ENCODE measurements at regions not wholly inside any gene's neighbourhood (a gene's known extent, or its start where the extent isn't known, plus 50 kb on each side); places are given as distances from the start of the nearest gene placed in this dataset.

DNA sequence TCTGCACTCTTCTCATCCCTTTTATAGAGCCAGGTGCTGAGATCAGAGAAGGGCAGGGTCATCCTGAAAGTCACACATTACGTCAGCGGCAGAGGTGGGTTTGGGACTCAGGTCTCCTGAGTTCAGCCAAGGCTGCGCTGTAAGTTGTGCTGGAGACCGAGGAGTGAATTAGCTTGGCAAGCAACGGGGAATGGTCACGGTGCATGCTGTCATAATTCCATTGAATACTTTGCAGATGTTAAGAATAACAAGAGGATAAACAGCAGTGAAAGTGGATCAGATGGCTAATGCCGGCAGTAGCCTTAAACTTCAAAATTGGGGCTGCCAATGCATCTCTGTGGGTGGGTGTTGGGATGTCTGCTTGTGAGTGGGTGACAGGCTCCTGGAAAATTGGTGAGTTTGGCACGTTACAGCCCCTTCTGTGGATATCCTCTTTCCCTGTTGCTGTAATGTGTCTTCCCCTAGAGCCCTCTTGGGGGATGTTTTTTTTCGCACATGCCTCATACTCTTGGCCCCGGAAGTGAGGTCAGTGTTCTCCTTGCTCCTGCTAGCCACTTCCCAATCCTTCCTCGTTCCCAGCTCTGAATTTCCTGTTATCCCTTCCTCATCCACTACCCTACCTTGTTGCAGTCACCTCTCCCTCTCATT lies 287.1 kb upstream of the SRRM4 start:
- H3K4me1 ChIP-seq: peaks cover 0 to 15% (median 10%) of the 10 kb centered on the region in 10 experiments; a peak in 14 of 20 replicates
- TF ChIP-seq Cebpa-rat (IDR thresholded peaks at IDR 0.05): no peak
- H3K9ac ChIP-seq: no peak overlapping the region
- H3K4me2 ChIP-seq: no peak overlapping the region
- no peaks in the 10 kb centered on the region for H3K36me3 ChIP-seq
- H4K20me1 ChIP-seq: no peaks in the 10 kb centered on the region
- H3K27ac ChIP-seq: no peak overlapping the region
- no peak overlapping the region for H3K4me3 ChIP-seq
- no peaks in the 10 kb centered on the region for H3K9me3 ChIP-seq (replicated peaks in 1 of 11)
- H3K27me3 ChIP-seq: no peaks in the 10 kb centered on the region

DNA sequence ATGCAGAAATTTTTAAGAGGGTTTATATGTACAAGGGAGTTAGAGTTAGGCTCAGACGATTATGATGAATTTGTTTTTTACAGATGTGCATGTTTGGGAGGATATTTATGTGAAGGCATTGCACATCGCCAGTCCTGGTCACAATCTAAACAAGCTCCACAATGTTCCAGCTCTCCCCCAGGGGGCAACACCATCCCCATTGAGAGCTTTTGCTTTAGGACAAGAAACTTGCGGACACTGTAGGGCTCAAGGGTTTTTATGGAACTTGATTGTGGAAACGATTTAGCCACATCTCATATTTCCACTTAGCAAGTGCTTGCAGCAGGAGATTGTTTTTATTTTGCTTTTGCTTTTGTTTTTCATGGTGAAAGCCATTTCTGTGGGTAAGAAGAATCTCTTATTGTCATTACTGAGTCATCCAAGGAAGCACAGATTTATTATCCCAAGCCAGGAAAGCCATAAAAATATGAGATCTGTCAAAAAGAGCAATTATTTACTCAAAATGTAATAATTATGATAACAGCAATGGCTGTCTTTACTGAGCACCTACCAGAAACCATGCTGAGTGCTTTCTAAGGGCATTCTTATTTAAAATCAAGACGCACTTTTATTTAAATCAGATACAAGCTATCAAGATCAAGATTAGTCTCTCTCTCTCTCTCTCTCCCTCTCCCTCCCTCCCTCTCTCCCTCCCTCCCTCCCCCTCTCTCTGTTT lies 276.7 kb upstream of the SRRM4 start:
- H3K27ac ChIP-seq: no peak overlapping the region
- H3K9ac ChIP-seq: no peak overlapping the region
- H3K4me2 ChIP-seq: no peak overlapping the region
- H3K4me1 ChIP-seq: no peaks in the 10 kb centered on the region
- H3K9me3 ChIP-seq (replicated peaks in 1 of 11): peaks cover 8 to 14% (median 9%) of the 10 kb centered on the region in 11 experiments; a peak in 19 of 22 replicates
- no peaks in the 10 kb centered on the region for H4K20me1 ChIP-seq
- no peaks in the 10 kb centered on the region for H3K36me3 ChIP-seq
- H3K27me3 ChIP-seq: no peaks in the 10 kb centered on the region
- no peak overlapping the region for H3K4me3 ChIP-seq
- TF ChIP-seq Cebpa-rat (IDR thresholded peaks at IDR 0.05): no peak

DNA sequence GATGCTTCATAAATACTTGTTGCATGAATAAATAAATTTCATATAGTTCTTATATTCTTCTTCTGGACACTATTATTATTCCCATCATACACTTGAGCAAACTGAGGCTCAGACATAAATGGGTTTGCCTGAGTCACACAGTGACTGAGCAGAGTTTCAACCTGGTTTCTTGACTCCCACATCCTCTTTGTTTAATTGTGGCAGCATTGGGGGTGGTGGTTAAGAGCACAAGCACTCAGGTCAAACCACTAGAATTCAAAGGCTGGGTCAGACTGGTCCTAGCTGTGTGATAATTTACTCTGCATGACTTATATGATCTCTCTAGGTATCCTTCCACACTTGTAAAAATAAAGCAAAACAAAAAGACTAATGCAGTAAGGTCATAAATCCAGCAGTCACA lies 274.9 kb upstream of the SRRM4 start:
- no peaks in the 10 kb centered on the region for H3K4me1 ChIP-seq
- no peak overlapping the region for H3K4me2 ChIP-seq
- no peaks in the 10 kb centered on the region for H3K27me3 ChIP-seq
- H4K20me1 ChIP-seq: no peaks in the 10 kb centered on the region
- no peaks in the 10 kb centered on the region for H3K9me3 ChIP-seq (replicated peaks in 1 of 11)
- no peak overlapping the region for H3K4me3 ChIP-seq
- H3K36me3 ChIP-seq: no peaks in the 10 kb centered on the region
- no peak overlapping the region for H3K9ac ChIP-seq
- no peak for TF ChIP-seq Cebpa-rat (IDR thresholded peaks at IDR 0.05)
- H3K27ac ChIP-seq: no peak overlapping the region

DNA sequence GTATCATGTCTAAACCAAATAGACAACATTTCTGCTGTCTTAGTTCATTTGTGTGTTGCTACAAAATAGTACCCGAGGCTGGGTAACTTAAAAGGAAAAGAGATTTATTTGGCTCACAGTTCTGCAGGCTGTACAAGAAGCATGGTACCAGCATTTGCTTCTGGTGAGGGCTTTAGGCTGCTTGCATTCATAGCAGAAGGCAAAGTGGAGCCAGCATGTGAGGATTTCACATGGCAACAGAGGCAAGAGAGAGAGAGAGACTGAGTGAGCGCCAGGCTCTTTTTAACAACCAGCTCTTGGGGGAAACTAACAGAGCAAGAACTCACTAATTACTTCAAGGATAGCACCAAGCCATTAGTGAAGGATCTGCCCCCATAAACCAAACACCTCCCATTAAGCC lies 271.4 kb upstream of the SRRM4 start:
- Histone ChIP-seq H3K9ac (no peak overlapping the region), H3K4me2 (no peak overlapping the region), H3K27ac (no peak overlapping the region), H3K4me1 (peaks cover 0 to 7% (median 0%) of the 10 kb centered on the region in 10 experiments; a peak in 3 of 20 replicates), H3K27me3 (no peaks in the 10 kb centered on the region), H3K36me3 (no peaks in the 10 kb centered on the region), H3K9me3 (replicated peaks in 1 of 11) (no peaks in the 10 kb centered on the region), H4K20me1 (no peaks in the 10 kb centered on the region), H3K4me3 (no peak overlapping the region)
- no peak for TF ChIP-seq Cebpa-rat (IDR thresholded peaks at IDR 0.05)

DNA sequence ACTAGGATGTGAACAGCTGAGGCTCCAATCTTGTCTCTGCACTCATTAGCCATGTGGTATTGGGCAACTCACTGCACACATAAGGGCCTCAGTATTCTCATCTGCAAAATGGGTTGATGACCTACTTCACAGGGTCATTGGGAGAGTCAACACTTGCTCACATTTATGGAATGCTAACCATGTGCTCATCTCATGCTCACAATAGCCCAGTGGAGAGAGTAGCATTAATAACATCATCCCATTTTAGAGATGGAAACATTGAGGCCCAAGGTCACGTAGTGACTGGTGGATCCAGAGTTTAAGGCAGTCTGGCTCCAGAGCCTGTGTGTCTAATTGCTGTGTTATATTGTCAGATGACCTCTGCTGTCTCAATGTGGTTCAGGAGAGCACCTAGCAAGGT lies 270.2 kb upstream of the SRRM4 start:
- no peak for TF ChIP-seq Cebpa-rat (IDR thresholded peaks at IDR 0.05)
- H3K27me3 ChIP-seq: no peaks in the 10 kb centered on the region
- no peaks in the 10 kb centered on the region for H4K20me1 ChIP-seq
- no peak overlapping the region for H3K4me2 ChIP-seq
- peaks cover 0 to 7% (median 0%) of the 10 kb centered on the region in 10 experiments; a peak in 3 of 20 replicates for H3K4me1 ChIP-seq
- no peak overlapping the region for H3K4me3 ChIP-seq
- H3K9ac ChIP-seq: no peak overlapping the region
- H3K9me3 ChIP-seq (replicated peaks in 1 of 11): no peaks in the 10 kb centered on the region
- H3K36me3 ChIP-seq: no peaks in the 10 kb centered on the region
- no peak overlapping the region for H3K27ac ChIP-seq

DNA sequence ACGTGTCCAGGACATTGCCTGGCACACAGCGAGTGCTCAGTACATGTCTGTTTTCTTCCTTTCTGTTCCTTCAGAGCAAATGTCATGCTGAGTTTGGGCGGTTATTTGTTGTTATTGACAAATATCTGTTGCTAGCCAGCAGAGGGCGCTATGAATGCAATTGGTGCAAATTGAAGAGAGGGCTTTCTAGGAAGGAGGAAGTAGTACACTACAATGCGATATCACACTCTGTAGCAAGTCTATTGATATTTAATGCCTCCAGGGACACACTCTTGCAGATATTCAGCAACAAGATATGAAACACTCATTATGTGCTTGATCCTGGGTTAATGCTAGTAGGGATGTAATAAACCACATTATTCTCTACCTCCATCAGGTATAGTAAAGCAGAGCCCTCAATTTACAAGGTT lies 267.3 kb upstream of the SRRM4 start:
- no peaks in the 10 kb centered on the region for H4K20me1 ChIP-seq
- no peak overlapping the region for H3K4me3 ChIP-seq
- H3K9me3 ChIP-seq (replicated peaks in 1 of 11): no peaks in the 10 kb centered on the region
- no peak overlapping the region for H3K9ac ChIP-seq
- H3K4me1 ChIP-seq: peaks cover 0 to 7% (median 0%) of the 10 kb centered on the region in 10 experiments; a peak in 3 of 20 replicates
- no peak overlapping the region for H3K4me2 ChIP-seq
- H3K27me3 ChIP-seq: no peaks in the 10 kb centered on the region
- TF ChIP-seq Cebpa-rat (IDR thresholded peaks at IDR 0.05): no peak
- no peak overlapping the region for H3K27ac ChIP-seq
- H3K36me3 ChIP-seq: no peaks in the 10 kb centered on the region

DNA sequence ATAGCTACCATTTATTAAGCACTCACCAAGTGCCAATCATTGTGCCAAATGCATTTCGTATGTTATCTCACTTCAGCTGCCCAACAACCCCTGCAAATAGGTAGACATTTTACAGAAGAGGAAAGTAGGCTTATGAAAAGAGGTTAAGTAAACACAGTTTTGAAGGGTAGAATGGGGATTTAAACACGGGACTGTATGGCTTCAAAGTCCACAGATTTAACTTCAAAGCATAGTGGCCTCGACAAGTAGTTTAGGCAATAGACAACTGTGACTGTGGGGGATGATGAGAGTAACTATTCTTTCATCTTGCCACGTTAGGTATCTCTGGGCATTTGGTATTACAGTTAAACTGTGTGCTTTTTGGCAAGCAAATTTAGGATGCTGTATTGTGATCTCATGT lies 266.8 kb upstream of the SRRM4 start:
- no peaks in the 10 kb centered on the region for H3K27me3 ChIP-seq
- no peaks in the 10 kb centered on the region for H3K36me3 ChIP-seq
- no peak overlapping the region for H3K9ac ChIP-seq
- peaks cover 0 to 7% (median 0%) of the 10 kb centered on the region in 10 experiments; a peak in 3 of 20 replicates for H3K4me1 ChIP-seq
- no peak for TF ChIP-seq Cebpa-rat (IDR thresholded peaks at IDR 0.05)
- no peak overlapping the region for H3K27ac ChIP-seq
- H4K20me1 ChIP-seq: no peaks in the 10 kb centered on the region
- H3K4me3 ChIP-seq: no peak overlapping the region
- no peak overlapping the region for H3K4me2 ChIP-seq
- no peaks in the 10 kb centered on the region for H3K9me3 ChIP-seq (replicated peaks in 1 of 11)

DNA sequence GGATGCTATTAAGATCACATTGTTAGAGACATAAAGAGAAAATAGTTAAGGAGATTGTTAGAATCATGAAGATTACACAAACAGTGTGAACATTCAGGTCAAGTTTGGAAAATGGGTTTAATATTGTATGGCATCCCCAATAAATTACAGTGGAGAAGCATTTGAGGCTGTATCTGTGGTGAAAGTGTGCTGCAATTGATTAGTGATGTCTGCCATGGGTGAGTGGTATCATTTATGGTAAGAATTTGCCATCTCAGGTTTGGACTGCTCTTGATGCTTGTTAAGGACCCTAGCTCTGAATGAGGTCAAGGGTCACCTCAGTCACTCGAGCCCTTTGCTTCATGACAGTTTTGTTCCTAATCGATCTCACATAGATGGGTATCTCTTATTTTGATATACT lies 265.7 kb upstream of the SRRM4 start:
- H4K20me1 ChIP-seq: no peaks in the 10 kb centered on the region
- peaks cover 0 to 7% (median 0%) of the 10 kb centered on the region in 10 experiments; a peak in 3 of 20 replicates for H3K4me1 ChIP-seq
- no peak overlapping the region for H3K9ac ChIP-seq
- no peak overlapping the region for H3K4me2 ChIP-seq
- no peaks in the 10 kb centered on the region for H3K9me3 ChIP-seq (replicated peaks in 1 of 11)
- H3K4me3 ChIP-seq: no peak overlapping the region
- H3K36me3 ChIP-seq: no peaks in the 10 kb centered on the region
- no peak overlapping the region for H3K27ac ChIP-seq
- TF ChIP-seq Cebpa-rat (IDR thresholded peaks at IDR 0.05): no peak
- no peaks in the 10 kb centered on the region for H3K27me3 ChIP-seq

DNA sequence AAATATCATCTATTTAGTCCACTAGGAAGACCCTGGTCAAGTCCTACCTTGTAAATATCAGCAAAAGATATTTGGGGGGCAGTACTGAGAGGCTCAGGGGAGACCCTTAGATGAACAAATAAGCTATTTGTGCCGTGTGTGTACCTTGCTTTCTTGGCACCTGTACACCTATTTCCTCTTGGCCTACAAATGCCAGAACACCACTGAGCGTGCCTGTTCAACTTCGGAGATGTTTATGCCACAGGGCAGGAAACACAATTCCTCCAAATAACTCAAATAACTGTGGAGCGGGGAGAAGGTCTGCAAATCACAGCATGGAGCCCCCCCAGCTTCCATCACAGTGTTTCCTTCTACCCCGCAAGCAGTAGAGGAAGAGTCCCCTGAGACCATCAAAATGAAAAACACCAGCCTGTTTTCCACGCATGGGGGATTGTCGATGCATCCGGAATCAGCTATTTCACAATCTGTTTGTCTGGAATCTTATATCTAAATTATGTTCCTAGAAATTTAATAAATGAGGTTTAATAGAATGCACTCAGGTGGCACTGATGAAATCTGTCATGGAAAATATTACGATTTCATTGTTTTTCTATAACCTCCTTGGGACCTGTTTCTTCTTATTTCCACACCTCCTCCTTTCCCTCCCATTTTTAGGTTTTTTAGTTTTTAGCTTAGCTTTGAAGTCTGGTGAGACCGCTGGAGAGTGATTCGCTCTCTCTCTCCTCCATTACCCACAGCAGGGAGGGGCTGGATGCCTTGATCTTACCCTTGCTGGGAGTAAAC lies 254.0 kb upstream of the SRRM4 start:
- no peaks in the 10 kb centered on the region; a peak in 1 of 22 replicates for H3K27me3 ChIP-seq
- no peaks in the 10 kb centered on the region for H4K20me1 ChIP-seq
- peaks cover 0 to 12% (median 8%) of the 10 kb centered on the region in 11 experiments; a peak in 10 of 22 replicates for H3K9me3 ChIP-seq (replicated peaks in 1 of 11)
- peak overlapping the region in 7 of 11 experiments; percentile 7 to 50 (median 31); a peak in 5 of 22 replicates for H3K9ac ChIP-seq
- peak overlapping the region in 6 of 11 experiments; percentile 50 to 73 (median 60); a peak in 12 of 22 replicates for H3K27ac ChIP-seq
- peak overlapping the region; percentile 36 to 86 (median 73); a peak in 21 of 22 replicates for H3K4me2 ChIP-seq
- H3K36me3 ChIP-seq: no peaks in the 10 kb centered on the region
- peaks cover 5 to 48% (median 35%) of the 10 kb centered on the region in 10 experiments for H3K4me1 ChIP-seq
- peak in 2 of 11 experiments; percentile 38 to 49; a peak in 2 of 22 replicates for TF ChIP-seq Cebpa-rat (IDR thresholded peaks at IDR 0.05)
- H3K4me3 ChIP-seq: peak overlapping the region in 2 of 10 experiments; percentile 29 to 35; a peak in 4 of 20 replicates
